ENCODE measurements at regions not wholly inside any gene's neighbourhood (a gene's known extent, or its start where the extent isn't known, plus 50 kb on each side); places are given as distances from the start of the nearest gene placed in this dataset.

DNA sequence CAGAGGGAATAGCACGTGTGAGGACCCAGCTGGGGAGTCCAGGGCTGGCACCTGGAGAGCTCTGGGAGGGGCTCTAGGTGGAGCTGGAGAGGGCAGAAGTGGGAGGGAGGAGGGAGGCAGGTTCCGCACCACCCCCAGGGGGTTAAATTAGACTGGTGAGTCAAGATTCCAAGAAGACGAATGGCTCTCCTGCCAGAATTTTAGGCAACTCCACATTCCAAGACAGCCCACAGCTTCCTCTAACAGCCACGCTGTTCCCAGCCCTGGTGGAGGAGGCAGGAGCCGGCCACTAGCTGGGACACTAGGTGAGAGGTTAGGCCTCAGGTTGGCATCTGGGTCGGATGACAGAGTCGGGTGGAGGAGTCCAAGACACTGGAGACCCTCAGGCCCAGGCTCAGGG, 60.2 kb downstream of the TFAP2C start:
- Histone ChIP-seq H3K4me3 (ENCODE audit: low read depth, low read length) (no peak overlapping the region), H3K9me3 (ENCODE audit: control insufficient read depth, insufficient read depth, low read length) (no peaks in the 10 kb centered on the region; the same call in 1 of the 2 replicates), H3K27ac (ENCODE audit: low read depth, low read length) (no peak overlapping the region), H3K27me3 (ENCODE audit: control insufficient read depth, insufficient read depth, low read length) (no peaks in the 10 kb centered on the region)
- CTCF ChIA-PET: no interaction called here
- no peak for DNase-seq (ENCODE audit: low read depth, low spot score)
- TF ChIP-seq, protein P1, sequence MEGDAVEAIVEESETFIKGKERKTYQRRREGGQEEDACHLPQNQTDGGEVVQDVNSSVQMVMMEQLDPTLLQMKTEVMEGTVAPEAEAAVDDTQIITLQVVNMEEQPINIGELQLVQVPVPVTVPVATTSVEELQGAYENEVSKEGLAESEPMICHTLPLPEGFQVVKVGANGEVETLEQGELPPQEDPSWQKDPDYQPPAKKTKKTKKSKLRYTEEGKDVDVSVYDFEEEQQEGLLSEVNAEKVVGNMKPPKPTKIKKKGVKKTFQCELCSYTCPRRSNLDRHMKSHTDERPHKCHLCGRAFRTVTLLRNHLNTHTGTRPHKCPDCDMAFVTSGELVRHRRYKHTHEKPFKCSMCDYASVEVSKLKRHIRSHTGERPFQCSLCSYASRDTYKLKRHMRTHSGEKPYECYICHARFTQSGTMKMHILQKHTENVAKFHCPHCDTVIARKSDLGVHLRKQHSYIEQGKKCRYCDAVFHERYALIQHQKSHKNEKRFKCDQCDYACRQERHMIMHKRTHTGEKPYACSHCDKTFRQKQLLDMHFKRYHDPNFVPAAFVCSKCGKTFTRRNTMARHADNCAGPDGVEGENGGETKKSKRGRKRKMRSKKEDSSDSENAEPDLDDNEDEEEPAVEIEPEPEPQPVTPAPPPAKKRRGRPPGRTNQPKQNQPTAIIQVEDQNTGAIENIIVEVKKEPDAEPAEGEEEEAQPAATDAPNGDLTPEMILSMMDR (IDR thresholded peaks at IDR 0.05; ENCODE audit: low read depth, low read length): no peak
- POLR2A ChIA-PET: no interaction called here

DNA sequence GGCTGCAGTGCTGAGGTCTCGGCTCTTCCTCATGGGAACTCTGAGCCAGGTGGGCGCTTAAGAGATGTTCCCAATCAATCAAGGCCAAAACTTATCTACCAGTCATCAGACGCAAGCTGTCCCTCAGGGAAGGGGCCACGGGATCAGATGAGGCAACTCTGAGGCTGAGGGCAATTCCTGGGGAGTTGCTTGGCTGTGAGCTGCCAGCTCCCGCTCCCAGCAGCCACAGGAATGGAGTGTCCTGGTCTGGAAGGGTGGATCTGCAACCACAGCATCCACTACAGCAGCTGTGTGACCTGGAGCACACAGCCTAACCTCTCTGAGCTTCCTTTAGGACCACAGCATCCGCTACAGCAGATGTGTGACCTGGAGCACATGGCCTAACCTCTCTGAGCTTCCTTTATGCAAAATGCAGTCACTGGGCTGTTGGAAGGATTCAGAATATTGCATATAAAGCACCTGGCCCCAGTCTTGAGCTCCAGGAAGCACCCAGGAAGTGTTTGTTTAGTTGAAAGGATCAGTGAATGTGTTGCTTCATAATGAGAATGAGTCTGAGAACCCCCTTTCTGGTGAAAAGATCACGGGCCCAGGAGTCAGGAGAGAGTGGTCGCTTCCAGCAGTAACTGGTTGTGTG, 60.9 kb downstream of the TFAP2C start:
- ChIA-PET POLR2A (no interaction called here), CTCF (no interaction called here)
- H3K27ac ChIP-seq (ENCODE audit: low read depth, low read length): no peak overlapping the region
- H3K9me3 ChIP-seq (ENCODE audit: control insufficient read depth, insufficient read depth, low read length): no peaks in the 10 kb centered on the region; the same call in 1 of the 2 replicates
- DNase-seq (ENCODE audit: low read depth, low spot score): no peak
- TF ChIP-seq, protein P1 (IDR thresholded peaks at IDR 0.05; ENCODE audit: low read depth, low read length): no peak
- H3K27me3 ChIP-seq (ENCODE audit: control insufficient read depth, insufficient read depth, low read length): no peaks in the 10 kb centered on the region
- H3K4me3 ChIP-seq (ENCODE audit: low read depth, low read length): no peak overlapping the region

DNA sequence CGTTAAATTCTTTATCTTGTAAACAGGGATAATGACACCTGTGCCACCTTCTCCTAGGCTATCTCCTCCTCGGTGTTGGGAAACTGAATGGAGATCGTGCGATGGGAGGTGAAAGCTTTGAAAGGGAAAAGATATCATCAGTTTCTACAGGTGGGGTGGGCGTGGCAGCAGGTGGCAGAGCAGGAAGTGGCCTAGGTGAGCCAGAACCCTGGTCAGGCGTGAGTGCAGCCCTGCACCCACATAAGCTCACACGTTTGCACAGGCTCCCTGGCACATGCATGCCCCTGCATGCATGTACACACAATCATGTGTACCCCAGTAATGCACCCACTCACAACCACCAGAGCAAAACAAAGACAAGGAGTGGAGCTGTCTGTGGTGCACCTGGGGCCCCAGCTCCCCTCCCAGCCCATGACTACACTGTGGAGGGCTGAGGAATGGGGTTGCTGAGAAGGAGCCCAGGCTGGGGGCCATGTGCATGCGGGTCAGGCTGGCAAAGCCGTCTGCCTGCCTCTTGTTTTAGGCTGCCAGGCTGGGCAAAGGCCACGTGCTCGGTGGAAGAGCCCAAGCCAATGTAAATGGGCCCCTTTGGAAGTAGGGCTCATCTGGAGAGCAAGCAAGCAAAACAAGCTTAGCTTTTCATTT, 61.5 kb downstream of the TFAP2C start:
- CTCF ChIA-PET: interaction anchor here (0.6 kb wide), 1 partner anchor 251 kb away, joined by 3 read pairs; no protein-coding TSS in a partner anchor
- TF ChIP-seq, protein P1 (IDR thresholded peaks at IDR 0.05; ENCODE audit: low read depth, low read length): no peak
- no peaks in the 10 kb centered on the region; the same call in 1 of the 2 replicates for H3K9me3 ChIP-seq (ENCODE audit: control insufficient read depth, insufficient read depth, low read length)

DNA sequence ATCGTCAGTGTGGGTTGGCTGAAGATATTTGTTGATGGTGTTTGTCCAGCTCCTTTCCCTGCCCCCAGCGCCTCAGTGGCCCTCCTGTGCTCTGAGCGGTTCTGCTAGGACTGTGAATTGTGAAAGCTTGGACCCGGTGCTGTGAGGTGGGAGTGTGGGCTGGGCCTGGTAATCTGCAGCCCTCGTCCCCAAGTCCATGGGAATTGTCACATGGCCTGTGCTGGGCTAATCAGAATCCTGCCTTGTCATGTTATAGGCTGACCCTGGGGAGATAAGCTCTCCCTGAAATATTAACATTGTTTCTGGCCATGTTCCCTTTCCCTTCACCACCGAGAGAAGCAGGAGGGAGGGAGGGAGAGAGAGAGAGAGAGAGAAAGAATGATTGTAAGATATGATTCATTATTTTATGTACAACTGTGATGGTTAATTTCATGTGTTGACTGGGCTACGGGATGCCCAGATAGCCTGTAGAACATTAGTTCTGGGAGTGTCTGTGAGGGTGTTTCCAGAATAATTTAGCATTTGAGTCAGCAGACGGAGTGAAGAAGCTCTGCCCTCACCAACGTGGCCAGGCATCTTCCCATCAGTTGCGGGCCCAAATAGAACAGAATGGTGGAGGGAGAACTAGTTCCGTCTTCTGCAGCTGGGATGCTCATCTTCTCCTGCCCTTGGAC, 62.4 kb downstream of the TFAP2C start:
- CTCF ChIA-PET: no interaction called here

More for the DNA sequence above, 61.5 kb downstream of the TFAP2C start:
- H3K27ac ChIP-seq (ENCODE audit: low read depth, low read length): no peak overlapping the region
- H3K27me3 ChIP-seq (ENCODE audit: control insufficient read depth, insufficient read depth, low read length): no peaks in the 10 kb centered on the region
- H3K4me3 ChIP-seq (ENCODE audit: low read depth, low read length): no peak overlapping the region
- POLR2A ChIA-PET: no interaction called here
- DNase-seq (ENCODE audit: low read depth, low spot score): no peak

More for the DNA sequence above, 62.4 kb downstream of the TFAP2C start:
- Histone ChIP-seq H3K9me3 (ENCODE audit: control insufficient read depth, insufficient read depth, low read length) (no peaks in the 10 kb centered on the region; the same call in 1 of the 2 replicates), H3K27ac (ENCODE audit: low read depth, low read length) (no peak overlapping the region), H3K27me3 (ENCODE audit: control insufficient read depth, insufficient read depth, low read length) (no peaks in the 10 kb centered on the region), H3K4me3 (ENCODE audit: low read depth, low read length) (no peak overlapping the region)
- DNase-seq (ENCODE audit: low read depth, low spot score): no peak
- POLR2A ChIA-PET: no interaction called here
- TF ChIP-seq, protein P1 (IDR thresholded peaks at IDR 0.05; ENCODE audit: low read depth, low read length): no peak

Data from AG04450 (cell line).